ENCODE measurements at regions not wholly inside any gene's neighbourhood (a gene's known extent, or its start where the extent isn't known, plus 50 kb on each side); places are given as distances from the start of the nearest gene placed in this dataset.

- TF ChIP-seq, protein P1, sequence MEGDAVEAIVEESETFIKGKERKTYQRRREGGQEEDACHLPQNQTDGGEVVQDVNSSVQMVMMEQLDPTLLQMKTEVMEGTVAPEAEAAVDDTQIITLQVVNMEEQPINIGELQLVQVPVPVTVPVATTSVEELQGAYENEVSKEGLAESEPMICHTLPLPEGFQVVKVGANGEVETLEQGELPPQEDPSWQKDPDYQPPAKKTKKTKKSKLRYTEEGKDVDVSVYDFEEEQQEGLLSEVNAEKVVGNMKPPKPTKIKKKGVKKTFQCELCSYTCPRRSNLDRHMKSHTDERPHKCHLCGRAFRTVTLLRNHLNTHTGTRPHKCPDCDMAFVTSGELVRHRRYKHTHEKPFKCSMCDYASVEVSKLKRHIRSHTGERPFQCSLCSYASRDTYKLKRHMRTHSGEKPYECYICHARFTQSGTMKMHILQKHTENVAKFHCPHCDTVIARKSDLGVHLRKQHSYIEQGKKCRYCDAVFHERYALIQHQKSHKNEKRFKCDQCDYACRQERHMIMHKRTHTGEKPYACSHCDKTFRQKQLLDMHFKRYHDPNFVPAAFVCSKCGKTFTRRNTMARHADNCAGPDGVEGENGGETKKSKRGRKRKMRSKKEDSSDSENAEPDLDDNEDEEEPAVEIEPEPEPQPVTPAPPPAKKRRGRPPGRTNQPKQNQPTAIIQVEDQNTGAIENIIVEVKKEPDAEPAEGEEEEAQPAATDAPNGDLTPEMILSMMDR (tag by site-specific recombination; IDR thresholded peaks at IDR 0.05), result no peak
- no peak for TF ChIP-seq ZNF571 (tag by site-specific recombination; IDR thresholded peaks at IDR 0.05)
Measured at GRCh38 chr13:71327266-71327665, 539.7 kb downstream of the DACH1 start (continued).

GRCh38 chr13:71325556-71325955, 541.4 kb downstream of the DACH1 start:
- TF ChIP-seq, protein P2, sequence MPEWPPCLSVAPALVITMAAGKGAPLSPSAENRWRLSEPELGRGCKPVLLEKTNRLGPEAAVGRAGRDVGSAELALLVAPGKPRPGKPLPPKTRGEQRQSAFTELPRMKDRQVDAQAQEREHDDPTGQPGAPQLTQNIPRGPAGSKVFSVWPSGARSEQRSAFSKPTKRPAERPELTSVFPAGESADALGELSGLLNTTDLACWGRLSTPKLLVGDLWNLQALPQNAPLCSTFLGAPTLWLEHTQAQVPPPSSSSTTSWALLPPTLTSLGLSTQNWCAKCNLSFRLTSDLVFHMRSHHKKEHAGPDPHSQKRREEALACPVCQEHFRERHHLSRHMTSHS (tag by site-specific recombination; IDR thresholded peaks at IDR 0.05), result no peak
- TF ChIP-seq ZNF121 (tag by site-specific recombination; IDR thresholded peaks at IDR 0.05) (no peak), ZSCAN16 (tag by site-specific recombination; IDR thresholded peaks at IDR 0.05) (no peak), ZNF292 (tag by site-specific recombination; IDR thresholded peaks at IDR 0.05; ENCODE audit: borderline replicate concordance, low read depth) (no peak), ZNF19 (tag by site-specific recombination; IDR thresholded peaks at IDR 0.05; ENCODE audit: low read depth) (no peak), ZNF157 (tag by site-specific recombination; IDR thresholded peaks at IDR 0.05) (no peak), ZNF10 (tag by site-specific recombination; IDR thresholded peaks at IDR 0.05) (no peak), ZNF76 (tag by site-specific recombination; IDR thresholded peaks at IDR 0.05; ENCODE audit: borderline replicate concordance, low read depth) (no peak), PRDM2 (tag by site-specific recombination; IDR thresholded peaks at IDR 0.05; ENCODE audit: borderline replicate concordance) (no peak), ZBTB11 (tag by site-specific recombination; conservative IDR thresholded peaks at IDR 0.05; ENCODE audit: low read depth) (no peak), HOXC10 (CRISPR knock-in tag; IDR thresholded peaks at IDR 0.05) (no peak), ZFP3 (tag by site-specific recombination; IDR thresholded peaks at IDR 0.05; ENCODE audit: low read depth) (no peak), ZNF138 (tag by site-specific recombination; IDR thresholded peaks at IDR 0.05; ENCODE audit: borderline replicate concordance) (no peak), ZNF654 (tag by site-specific recombination; IDR thresholded peaks at IDR 0.05; ENCODE audit: low read depth) (no peak), ZNF248 (tag by site-specific recombination; IDR thresholded peaks at IDR 0.05) (no peak), KLF8 (tag by site-specific recombination; IDR thresholded peaks at IDR 0.05) (no peak)
- Histone ChIP-seq H3K4me3 (ENCODE audit: low read depth, low read length) (no peak overlapping the region), H3K36me3 (ENCODE audit: control insufficient read depth in 2 of 2, insufficient read depth in 1 of 2, low read length in 2 of 2) (no peaks in the 10 kb centered on the region), H3K27ac (ENCODE audit: extremely low read depth, low read depth, low read length) (no peak overlapping the region), H3K9me3 (ENCODE audit: control insufficient read depth, insufficient read depth, low read depth, low read length) (no peaks in the 10 kb centered on the region), H3K4me1 (ENCODE audit: control insufficient read depth, insufficient read depth, low read length) (no peaks in the 10 kb centered on the region)
- CTCF ChIA-PET, result no interaction called here
- POLR2A ChIA-PET, result no interaction called here

Data from HEK293 (cell line).